ENCODE measurements at regions not wholly inside any gene's neighbourhood (a gene's known extent, or its start where the extent isn't known, plus 50 kb on each side); places are given as distances from the start of the nearest gene placed in this dataset.
"Not testable (repeated sequence)": the region's sequence is repeated elsewhere in the genome, so short reads cannot be mapped to it uniquely, and the experiment has no call there.

GRCh38 chr12:97659117-97659880 lies 196.7 kb downstream of the RMST start:
- Mint-ChIP-seq H3K9me3 (peaks cover 41% of the 10 kb centered on the region), H3K27ac (no peak overlapping the region), H3K36me3 (ENCODE audit: low read depth) (no peaks in the 10 kb centered on the region), H3K4me1 (ENCODE audit: low read depth) (no peaks in the 10 kb centered on the region), H3K27me3 (no peaks in the 10 kb centered on the region), H3K4me3 (no peak overlapping the region)
- intact Hi-C loops (cut with micrococcal nuclease): no loop called here

DNA sequence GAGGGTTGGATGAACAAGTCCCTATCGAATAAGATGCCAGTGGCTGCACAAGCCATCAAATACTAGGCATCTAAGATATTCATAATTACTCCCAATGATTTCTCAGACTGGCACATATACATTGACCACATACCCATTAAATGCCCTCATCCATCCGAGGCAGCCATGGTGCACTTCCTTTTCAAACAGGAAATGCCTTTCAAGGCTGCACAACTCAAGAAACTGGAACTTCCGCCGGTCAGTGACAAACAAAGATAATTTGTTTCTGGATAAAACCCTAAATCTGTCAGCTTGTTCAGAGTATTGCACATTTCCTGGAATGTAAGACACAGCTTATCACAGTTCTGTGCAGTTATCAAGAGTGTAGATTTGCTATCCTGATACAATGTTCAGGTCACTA lies 203.7 kb downstream of the RMST start:
- no peaks in the 10 kb centered on the region for H3K4me1 Mint-ChIP-seq (ENCODE audit: low read depth)
- peaks cover 52% of the 10 kb centered on the region for H3K9me3 Mint-ChIP-seq
- H3K27me3 Mint-ChIP-seq: no peaks in the 10 kb centered on the region
- H3K4me3 Mint-ChIP-seq: no peak overlapping the region
- no peaks in the 10 kb centered on the region for H3K36me3 Mint-ChIP-seq (ENCODE audit: low read depth)
- no peak overlapping the region for H3K27ac Mint-ChIP-seq
- intact Hi-C loops (cut with micrococcal nuclease): no loop called here

DNA sequence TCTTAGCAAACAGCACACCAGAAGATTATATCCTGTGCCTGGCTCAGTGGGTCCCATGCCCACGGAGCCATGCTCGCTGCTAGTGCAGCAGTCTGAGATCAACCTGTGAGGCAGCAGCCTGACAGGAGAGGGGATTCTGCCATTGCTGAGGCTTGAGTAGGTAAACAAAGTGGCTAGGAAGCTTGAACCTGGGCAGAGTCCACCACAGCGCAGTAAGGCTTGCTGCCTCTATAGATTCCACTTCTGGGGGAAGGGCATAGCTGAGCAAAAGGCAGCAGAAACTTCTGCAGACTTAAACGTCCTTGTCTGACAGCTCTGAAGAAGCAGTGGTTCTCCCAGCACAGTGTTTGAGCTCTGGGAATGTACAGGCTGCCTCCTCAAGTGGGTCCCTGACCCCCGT lies 210.3 kb downstream of the RMST start:
- H3K9me3 Mint-ChIP-seq: peaks cover 38% of the 10 kb centered on the region
- no peak overlapping the region for H3K4me3 Mint-ChIP-seq
- no peaks in the 10 kb centered on the region for H3K4me1 Mint-ChIP-seq (ENCODE audit: low read depth)
- H3K36me3 Mint-ChIP-seq (ENCODE audit: low read depth): no peaks in the 10 kb centered on the region
- H3K27ac Mint-ChIP-seq: no peak overlapping the region
- H3K27me3 Mint-ChIP-seq: no peaks in the 10 kb centered on the region
- intact Hi-C loops (cut with micrococcal nuclease): no loop called here

DNA sequence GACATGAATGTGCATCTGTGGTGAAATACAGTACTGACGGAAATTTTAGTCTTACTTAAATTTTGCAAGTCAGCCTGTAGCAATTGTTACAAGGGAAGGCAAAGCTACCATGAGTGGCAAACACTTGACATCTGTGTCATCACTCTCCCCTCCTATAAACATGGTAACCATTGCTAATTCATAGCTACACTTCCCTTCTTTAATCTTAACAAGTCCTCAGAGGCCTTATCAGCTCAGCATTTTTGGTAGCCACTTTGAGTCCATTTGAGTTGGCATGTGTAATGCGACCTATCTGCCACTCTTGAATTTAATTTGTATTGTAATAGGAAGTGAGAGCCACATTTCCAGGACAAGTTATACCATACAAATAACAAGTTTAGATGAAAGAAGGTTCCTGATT lies 218.1 kb downstream of the RMST start:
- H3K27ac Mint-ChIP-seq: no peak overlapping the region
- H3K4me3 Mint-ChIP-seq: no peak overlapping the region
- H3K36me3 Mint-ChIP-seq (ENCODE audit: low read depth): no peaks in the 10 kb centered on the region
- no peaks in the 10 kb centered on the region for H3K27me3 Mint-ChIP-seq
- H3K9me3 Mint-ChIP-seq: peaks cover 5% of the 10 kb centered on the region
- intact Hi-C loops (cut with micrococcal nuclease): no loop called here
- no peaks in the 10 kb centered on the region for H3K4me1 Mint-ChIP-seq (ENCODE audit: low read depth)

DNA sequence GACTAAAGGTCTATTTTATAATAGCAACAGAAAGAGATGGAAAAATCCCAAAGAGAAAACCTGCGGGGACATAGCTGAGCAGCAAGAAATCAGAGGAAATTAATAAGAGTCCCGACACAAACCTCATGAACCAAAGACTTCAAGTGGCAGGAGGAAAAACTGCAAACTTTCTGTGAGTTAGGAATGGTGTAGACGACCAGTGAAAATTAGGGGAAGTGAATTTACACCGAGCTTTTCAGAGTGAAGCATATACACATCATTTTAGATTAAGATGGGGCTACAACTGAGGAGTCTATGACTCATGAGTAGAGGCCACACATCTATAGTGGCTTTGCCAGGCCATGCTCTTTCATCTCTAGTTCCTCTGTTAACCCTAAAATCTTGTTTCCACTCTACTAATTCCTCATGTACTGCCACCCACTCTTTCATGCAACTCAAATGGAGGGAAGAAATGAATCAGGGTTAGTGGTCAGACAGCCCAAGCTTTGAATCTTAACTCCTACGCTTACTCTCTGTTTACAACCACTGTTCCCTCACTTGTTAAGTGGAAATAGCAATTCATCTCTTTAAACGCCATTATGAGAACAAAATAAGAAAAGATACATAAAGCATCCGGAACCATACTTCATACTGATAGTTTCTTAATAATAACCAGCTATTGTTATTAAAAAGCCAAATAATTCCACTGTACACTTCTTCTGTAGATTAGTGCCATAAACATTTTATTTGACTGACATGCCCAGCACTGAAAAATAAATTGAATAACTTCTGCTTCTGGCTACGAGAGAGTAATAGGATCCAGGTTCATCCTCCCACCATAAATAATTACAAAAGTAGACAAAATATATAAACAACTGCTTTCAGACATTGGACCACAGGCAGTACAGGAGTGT lies 219.3 kb downstream of the RMST start:
- Mint-ChIP-seq H3K4me1 (ENCODE audit: low read depth) (no peaks in the 10 kb centered on the region), H3K27ac (no peak overlapping the region)
- intact Hi-C loops (cut with micrococcal nuclease): no loop called here

GRCh38 chr12:97685360-97685759 lies 222.8 kb downstream of the RMST start:
- Mint-ChIP-seq H3K4me3 (no peak overlapping the region), H3K27me3 (no peaks in the 10 kb centered on the region), H3K9me3 (no peaks in the 10 kb centered on the region), H3K36me3 (ENCODE audit: low read depth) (no peaks in the 10 kb centered on the region), H3K4me1 (ENCODE audit: low read depth) (no peaks in the 10 kb centered on the region), H3K27ac (no peak overlapping the region)
- intact Hi-C loops (cut with micrococcal nuclease): no loop called here

More for the DNA sequence above, 219.3 kb downstream of the RMST start:
- H3K4me3 Mint-ChIP-seq: no peak overlapping the region
- H3K36me3 Mint-ChIP-seq (ENCODE audit: low read depth): no peaks in the 10 kb centered on the region
- no peaks in the 10 kb centered on the region for H3K27me3 Mint-ChIP-seq
- no peaks in the 10 kb centered on the region for H3K9me3 Mint-ChIP-seq

GRCh38 chr12:97701901-97702300 lies 239.3 kb downstream of the RMST start:
- no peaks in the 10 kb centered on the region for H3K36me3 Mint-ChIP-seq (ENCODE audit: low read depth)
- no peak overlapping the region for H3K27ac Mint-ChIP-seq
- H3K9me3 Mint-ChIP-seq: peaks cover 16% of the 10 kb centered on the region
- H3K4me1 Mint-ChIP-seq (ENCODE audit: low read depth): no peaks in the 10 kb centered on the region
- intact Hi-C loops (cut with micrococcal nuclease): no loop called here
- H3K27me3 Mint-ChIP-seq: no peaks in the 10 kb centered on the region
- no peak overlapping the region for H3K4me3 Mint-ChIP-seq

DNA sequence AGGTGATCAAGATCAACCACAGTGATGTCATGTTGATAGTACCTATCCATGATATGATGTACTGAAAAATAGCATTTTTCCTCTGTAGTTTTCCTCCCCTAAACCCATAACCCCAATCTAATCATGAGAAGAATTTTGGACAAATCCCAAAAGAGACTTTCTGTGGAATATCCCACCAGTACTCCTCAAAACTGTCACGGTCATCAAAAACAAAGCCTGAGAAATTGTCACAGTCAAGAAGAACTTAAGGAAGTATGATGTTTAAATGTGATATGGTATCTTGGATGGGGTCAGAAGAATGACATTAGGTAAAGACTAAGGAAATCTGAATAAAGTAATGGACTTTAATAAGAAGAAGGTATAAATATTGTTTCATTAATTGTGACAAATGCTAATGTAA lies 248.8 kb downstream of the RMST start:
- H3K27me3 Mint-ChIP-seq: no peaks in the 10 kb centered on the region
- H3K4me1 Mint-ChIP-seq (ENCODE audit: low read depth): no peaks in the 10 kb centered on the region
- peaks cover 14% of the 10 kb centered on the region for H3K9me3 Mint-ChIP-seq
- no peak overlapping the region for H3K27ac Mint-ChIP-seq
- no peaks in the 10 kb centered on the region for H3K36me3 Mint-ChIP-seq (ENCODE audit: low read depth)
- intact Hi-C loops (cut with micrococcal nuclease): no loop called here
- H3K4me3 Mint-ChIP-seq: no peak overlapping the region

GRCh38 chr12:97713270-97713669 lies 250.7 kb downstream of the RMST start:
- Mint-ChIP-seq H3K36me3 (ENCODE audit: low read depth) (no peaks in the 10 kb centered on the region), H3K9me3 (peaks cover 14% of the 10 kb centered on the region), H3K4me3 (no peak overlapping the region), H3K4me1 (ENCODE audit: low read depth) (no peaks in the 10 kb centered on the region), H3K27me3 (no peaks in the 10 kb centered on the region), H3K27ac (no peak overlapping the region)
- intact Hi-C loops (cut with micrococcal nuclease): no loop called here

DNA sequence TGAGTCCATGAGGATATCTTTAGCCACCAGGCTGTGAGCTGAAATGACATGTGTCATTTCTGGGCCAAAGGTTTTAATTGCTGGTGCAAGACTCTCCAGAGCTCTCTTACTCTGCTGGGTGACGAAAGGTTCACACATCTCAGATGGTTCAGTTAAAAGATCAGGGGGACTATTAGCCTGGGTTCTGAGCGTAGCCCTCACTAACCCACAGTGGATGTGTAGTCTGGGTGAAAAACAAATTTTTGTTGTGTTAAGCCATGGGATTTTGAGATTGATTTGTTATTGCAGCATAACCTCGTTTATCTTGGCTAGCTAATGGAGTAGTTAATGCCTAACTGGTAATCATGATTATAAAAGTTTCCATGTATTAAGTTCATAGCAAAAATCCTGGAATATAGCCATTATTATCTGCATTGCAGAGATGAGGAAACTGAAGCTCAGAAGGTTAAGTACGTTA lies 251.5 kb downstream of the RMST start:
- Mint-ChIP-seq H3K4me3 (no peak overlapping the region), H3K27ac (no peak overlapping the region), H3K27me3 (no peaks in the 10 kb centered on the region), H3K4me1 (ENCODE audit: low read depth) (no peaks in the 10 kb centered on the region), H3K9me3 (peaks cover 9% of the 10 kb centered on the region), H3K36me3 (ENCODE audit: low read depth) (no peaks in the 10 kb centered on the region)
- intact Hi-C loops (cut with micrococcal nuclease): no loop called here

- Mint-ChIP-seq H3K27me3 (no peaks in the 10 kb centered on the region), H3K4me3 (no peak overlapping the region), H3K36me3 (ENCODE audit: low read depth) (no peaks in the 10 kb centered on the region), H3K9me3 (peaks cover 18% of the 10 kb centered on the region), H3K4me1 (ENCODE audit: low read depth) (no peaks in the 10 kb centered on the region), H3K27ac (no peak overlapping the region)
- intact Hi-C loops (cut with micrococcal nuclease): no loop called here
Measured at GRCh38 chr12:97716356-97716755, 253.8 kb downstream of the RMST start.

GRCh38 chr12:97723801-97724200 lies 261.2 kb downstream of the RMST start:
- intact Hi-C loops (cut with micrococcal nuclease); H3K4me1 Mint-ChIP-seq (ENCODE audit: low read depth): not testable (repeated sequence)
- H3K9me3 Mint-ChIP-seq: peaks cover 33% of the 10 kb centered on the region

DNA sequence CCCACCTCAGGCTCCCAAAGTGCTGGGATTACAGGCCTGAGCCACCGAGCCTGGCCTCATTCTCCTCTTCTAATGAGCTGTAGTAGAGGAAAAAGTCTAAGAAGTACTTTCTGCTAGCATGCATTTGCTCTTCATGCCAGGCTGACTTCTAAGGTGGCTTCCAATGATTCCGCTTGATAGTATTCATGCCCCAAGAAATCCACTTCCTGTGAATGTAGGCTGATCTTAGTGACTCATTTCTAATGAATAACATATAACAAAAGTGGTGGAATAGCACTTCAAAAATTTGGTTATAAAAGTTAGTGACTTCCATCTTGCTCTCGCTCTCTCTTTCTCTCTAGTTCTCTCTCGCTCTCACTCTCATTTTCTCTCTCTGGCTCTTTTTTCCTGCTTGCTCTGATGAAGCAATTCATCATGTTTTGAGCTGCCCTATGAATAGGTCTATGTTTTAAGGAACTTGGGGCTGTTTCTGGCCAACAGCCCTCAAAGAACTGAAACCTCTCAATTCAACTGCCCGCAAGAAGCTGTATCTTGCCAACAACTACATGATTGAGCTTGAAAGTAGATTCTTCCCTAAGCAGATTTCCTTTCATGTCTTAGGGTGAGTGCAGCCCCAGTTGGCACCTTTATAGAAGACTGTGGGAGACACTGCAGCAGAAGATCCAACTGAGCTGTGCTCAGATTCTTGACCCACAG lies 282.9 kb downstream of the RMST start:
- no peak overlapping the region for H3K27ac Mint-ChIP-seq
- H3K9me3 Mint-ChIP-seq: no peaks in the 10 kb centered on the region
- no peaks in the 10 kb centered on the region for H3K27me3 Mint-ChIP-seq
- intact Hi-C loops (cut with micrococcal nuclease): no loop called here
- no peak overlapping the region for H3K4me3 Mint-ChIP-seq
- no peaks in the 10 kb centered on the region for H3K36me3 Mint-ChIP-seq (ENCODE audit: low read depth)
- H3K4me1 Mint-ChIP-seq (ENCODE audit: low read depth): no peaks in the 10 kb centered on the region

More at GRCh38 chr12:97723801-97724200, 261.2 kb downstream of the RMST start:
- not testable (repeated sequence) for H3K4me3 Mint-ChIP-seq; H3K36me3 Mint-ChIP-seq (ENCODE audit: low read depth); H3K27me3 Mint-ChIP-seq; H3K27ac Mint-ChIP-seq

DNA sequence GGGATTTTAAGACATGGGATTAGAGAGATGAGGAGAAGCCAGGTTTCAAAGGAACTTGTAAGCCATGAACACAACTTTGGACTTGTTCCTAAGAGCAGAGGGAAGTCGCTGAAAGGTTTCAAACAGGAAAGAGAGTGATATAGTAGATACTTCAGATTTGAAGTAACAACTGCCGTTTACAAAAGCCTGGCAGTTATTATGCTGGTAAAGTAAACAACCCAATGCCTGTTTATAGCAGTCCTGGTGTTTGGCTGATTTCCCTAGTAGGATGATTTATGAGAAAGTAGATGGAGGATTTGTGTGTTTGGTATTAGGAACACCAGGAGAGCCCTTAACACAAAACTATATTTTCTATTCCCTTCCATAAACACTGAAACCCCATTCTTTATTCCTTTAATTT lies 285.7 kb downstream of the RMST start:
- Mint-ChIP-seq H3K36me3 (ENCODE audit: low read depth) (no peaks in the 10 kb centered on the region), H3K27ac (no peak overlapping the region), H3K4me3 (no peak overlapping the region), H3K27me3 (no peaks in the 10 kb centered on the region), H3K9me3 (peaks cover 5% of the 10 kb centered on the region), H3K4me1 (ENCODE audit: low read depth) (no peaks in the 10 kb centered on the region)
- intact Hi-C loops (cut with micrococcal nuclease): no loop called here

Data from dendritic cell treated with granulocyte-macrophage colony-stimulating factor and Interleukin-4, amounts not matched to agents 40 ng/mL and 50 ng/mL, for 4 days (primary cell).